ENCODE measurements at regions not wholly inside any gene's neighbourhood (a gene's known extent, or its start where the extent isn't known, plus 50 kb on each side); places are given as distances from the start of the nearest gene placed in this dataset.

GRCh38 chr1:56065729-56066128, 513.6 kb downstream of the PLPP3 start:
- TF ChIP-seq CTCF (conservative IDR thresholded peaks at IDR 0.05 in 1 of 2, IDR thresholded peaks at IDR 0.05 in 1 of 2; ENCODE audit: low read depth in 1 of 2, low read length in 2 of 2), result no peak
- no peak for TF ChIP-seq EZH2 (IDR thresholded peaks at IDR 0.05; ENCODE audit: low read length, missing control alignments)
